Thyroid gland (tissue), 4 donors: ENCODE measurements at regions not wholly inside any gene's neighbourhood (a gene's known extent, or its start where the extent isn't known, plus 50 kb on each side); places are given as distances from the start of the nearest gene placed in this dataset.

ENCODE experiments used
- POLR2A ChIP-seq, 2 donors: fragments of 450-650 bp; IDR thresholded peaks; one replicate each; pipeline ENCODE4 v1.6.1; 2017; ENCODE audit warnings: antibody characterized with exemption in 2 of 2, mild to moderate bottlenecking in 2 of 2, moderate library complexity in 1 of 2
- TF ChIP-seq, protein P1 (sequence below), 6 experiments: fragments of 200-600 bp in 3 of 6; fragments of 450-650 bp in 3 of 6; sonication (generic) in 3 of 6; IDR thresholded peaks; one replicate each; pipeline ENCODE4 v1.5.1; 2016 to 2019; ENCODE audit warnings: antibody characterized with exemption in 6 of 6, mild to moderate bottlenecking in 2 of 6, inconsistent platforms in 1 of 6, moderate library complexity in 1 of 6

DNA sequence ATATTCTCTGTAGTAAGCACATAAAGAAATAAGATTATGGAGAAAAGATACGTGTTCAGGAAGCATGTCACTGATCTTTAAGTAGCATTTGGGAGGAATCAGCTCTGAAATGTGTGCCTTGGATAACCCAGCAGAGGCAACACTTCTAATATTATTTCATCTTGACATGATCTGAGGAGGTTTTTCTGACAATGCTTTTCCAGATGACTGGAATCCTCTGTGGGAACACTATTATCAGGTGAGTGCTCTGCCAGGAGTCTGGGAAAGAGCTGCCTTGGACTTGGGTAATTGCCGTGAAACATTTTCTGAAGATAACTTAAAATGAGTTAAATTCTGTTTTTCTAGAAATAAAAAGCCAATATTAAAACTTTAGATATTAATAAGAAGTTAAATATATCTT, 78.2 kb upstream of the QRFPR start:
- TF ChIP-seq, protein P1, sequence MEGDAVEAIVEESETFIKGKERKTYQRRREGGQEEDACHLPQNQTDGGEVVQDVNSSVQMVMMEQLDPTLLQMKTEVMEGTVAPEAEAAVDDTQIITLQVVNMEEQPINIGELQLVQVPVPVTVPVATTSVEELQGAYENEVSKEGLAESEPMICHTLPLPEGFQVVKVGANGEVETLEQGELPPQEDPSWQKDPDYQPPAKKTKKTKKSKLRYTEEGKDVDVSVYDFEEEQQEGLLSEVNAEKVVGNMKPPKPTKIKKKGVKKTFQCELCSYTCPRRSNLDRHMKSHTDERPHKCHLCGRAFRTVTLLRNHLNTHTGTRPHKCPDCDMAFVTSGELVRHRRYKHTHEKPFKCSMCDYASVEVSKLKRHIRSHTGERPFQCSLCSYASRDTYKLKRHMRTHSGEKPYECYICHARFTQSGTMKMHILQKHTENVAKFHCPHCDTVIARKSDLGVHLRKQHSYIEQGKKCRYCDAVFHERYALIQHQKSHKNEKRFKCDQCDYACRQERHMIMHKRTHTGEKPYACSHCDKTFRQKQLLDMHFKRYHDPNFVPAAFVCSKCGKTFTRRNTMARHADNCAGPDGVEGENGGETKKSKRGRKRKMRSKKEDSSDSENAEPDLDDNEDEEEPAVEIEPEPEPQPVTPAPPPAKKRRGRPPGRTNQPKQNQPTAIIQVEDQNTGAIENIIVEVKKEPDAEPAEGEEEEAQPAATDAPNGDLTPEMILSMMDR (IDR thresholded peaks at IDR 0.05): no peak
- no peak for TF ChIP-seq POLR2A (IDR thresholded peaks at IDR 0.05)
